GM18951 (cell line): ENCODE measurements at regions not wholly inside any gene's neighbourhood (a gene's known extent, or its start where the extent isn't known, plus 50 kb on each side); places are given as distances from the start of the nearest gene placed in this dataset.

ENCODE experiments used
- POLR2A ChIP-seq: IDR thresholded peaks from 4 replicates; pipeline ENCODE4 v1.6.1; 2011; ENCODE audit warnings: mild to moderate bottlenecking; ENCODE audit not compliant: insufficient read length, insufficient read depth; ENCODE audit errors: extremely low read depth
- in situ Hi-C: fragments of 300-500 bp; cut with MboI; formaldehyde crosslinking; loops from one replicate; pipeline ENCODE4 v1.12.0; 2022; ENCODE audit warnings: low sequenced_read_pairs, mixed read lengths, inconsistent platforms; ENCODE audit not compliant: unreplicated experiment

DNA sequence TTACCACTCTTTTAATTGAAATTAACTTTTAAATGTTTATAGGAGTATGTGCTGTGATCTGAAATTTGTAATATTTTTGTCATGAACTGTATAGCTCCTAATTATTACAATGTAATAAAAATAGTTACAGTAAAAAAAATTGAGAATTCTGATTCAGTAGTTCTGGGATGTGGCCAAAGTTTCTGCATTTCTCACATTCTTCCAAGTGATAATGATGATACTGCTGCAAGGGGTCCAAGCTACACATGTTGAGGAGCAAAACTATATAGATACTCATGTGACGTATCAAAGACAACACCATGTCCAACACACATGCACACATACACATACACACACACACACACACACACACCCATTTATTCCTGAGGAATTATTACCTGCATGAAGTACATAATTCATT lies 71.0 kb upstream of the FAM83B start:
- TF ChIP-seq POLR2A, result no peak
- in situ Hi-C loops, result no loop called here

DNA sequence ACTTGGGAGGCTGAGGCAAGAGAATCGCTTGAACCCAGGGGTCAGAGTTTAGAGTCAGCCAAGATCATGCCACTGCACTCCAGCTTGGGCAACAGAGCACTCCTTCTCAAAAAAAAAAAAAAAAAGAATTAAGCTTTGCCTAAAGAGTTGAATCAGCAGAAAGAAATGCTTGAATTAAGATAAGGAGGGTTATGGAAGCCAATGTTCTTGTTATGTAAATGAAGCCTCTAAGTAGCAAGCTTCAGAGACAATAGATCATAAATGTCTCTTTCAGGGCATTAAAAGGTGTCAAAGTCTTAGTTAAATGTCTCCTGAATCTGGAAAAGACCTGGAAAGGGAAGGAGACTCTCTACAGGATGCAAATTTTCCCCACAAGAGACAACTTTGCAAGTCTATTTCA lies 69.7 kb upstream of the FAM83B start:
- in situ Hi-C loops, result no loop called here
- no peak for TF ChIP-seq POLR2A

DNA sequence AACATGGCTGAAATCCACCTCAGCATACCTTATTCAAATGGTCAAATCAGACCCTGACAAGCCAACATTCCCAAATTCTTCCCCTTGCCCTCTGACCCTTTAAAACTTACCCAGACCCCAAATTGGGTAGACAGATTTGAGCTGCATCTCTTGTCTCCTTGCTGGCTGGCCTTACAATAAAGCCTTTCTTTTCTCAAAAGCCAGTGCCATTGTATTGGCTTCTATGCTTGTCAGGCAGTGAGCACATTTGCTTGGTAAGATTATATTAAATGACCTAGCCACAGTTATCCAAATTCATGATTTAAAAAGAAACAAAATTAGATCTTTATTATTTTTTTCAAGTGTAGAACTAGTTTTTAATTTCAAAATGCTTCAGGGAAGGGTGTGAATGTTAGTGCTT lies 67.8 kb upstream of the FAM83B start:
- no peak for TF ChIP-seq POLR2A
- in situ Hi-C loops, result no loop called here

DNA sequence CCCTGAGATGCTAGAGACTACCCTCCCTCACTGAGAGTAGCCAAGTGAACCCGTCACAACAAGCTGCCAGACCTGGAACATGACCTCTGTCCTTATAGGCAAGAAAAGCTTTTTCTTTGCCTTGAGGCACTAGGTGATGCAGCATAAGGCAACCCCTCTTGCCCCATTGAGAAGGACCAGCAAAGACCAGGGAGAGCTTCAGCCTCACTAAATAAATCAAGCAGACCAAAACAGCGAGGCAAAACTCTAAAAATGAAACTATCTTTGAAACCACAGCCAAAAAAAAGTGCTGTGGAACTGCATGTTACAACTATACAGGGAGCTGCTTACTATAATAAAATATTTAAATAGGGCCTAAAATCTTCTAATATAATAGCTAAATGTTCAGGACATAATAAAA lies 62.6 kb upstream of the FAM83B start:
- TF ChIP-seq POLR2A, result no peak
- in situ Hi-C loops, result no loop called here

GRCh38 chr6:54786154-54786553 lies 60.4 kb upstream of the FAM83B start:
- no peak for TF ChIP-seq POLR2A
- in situ Hi-C loops, result no loop called here

DNA sequence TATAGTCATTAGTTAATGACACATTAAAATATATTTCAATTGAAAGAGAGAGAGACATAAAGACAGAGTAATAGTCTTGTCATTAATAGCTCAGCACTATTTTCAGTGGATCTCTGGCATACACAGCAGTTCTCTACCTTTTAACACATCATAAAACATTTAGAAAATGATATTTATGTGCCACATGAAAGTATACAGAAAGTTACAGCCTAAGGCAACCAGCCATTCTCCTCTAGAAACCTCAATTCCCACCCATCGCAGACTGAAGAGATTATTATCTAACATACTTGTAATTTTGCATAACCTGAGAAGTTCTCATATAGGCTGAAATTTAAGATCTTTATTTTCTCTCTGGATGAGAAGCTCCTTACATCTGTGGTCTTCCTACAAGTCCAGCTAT lies 58.7 kb upstream of the FAM83B start:
- in situ Hi-C loops, result no loop called here
- no peak for TF ChIP-seq POLR2A
